ENCODE measurements at regions not wholly inside any gene's neighbourhood (a gene's known extent, or its start where the extent isn't known, plus 50 kb on each side); places are given as distances from the start of the nearest gene placed in this dataset.

- H3K27ac Mint-ChIP-seq, result no peak overlapping the region
- H3K9me3 Mint-ChIP-seq, result no peaks in the 10 kb centered on the region
- no peak overlapping the region for H3K4me3 Mint-ChIP-seq
- no peaks in the 10 kb centered on the region for H3K36me3 Mint-ChIP-seq
- peaks cover 2% of the 10 kb centered on the region for H3K27me3 Mint-ChIP-seq
- TF ChIP-seq, protein P1, sequence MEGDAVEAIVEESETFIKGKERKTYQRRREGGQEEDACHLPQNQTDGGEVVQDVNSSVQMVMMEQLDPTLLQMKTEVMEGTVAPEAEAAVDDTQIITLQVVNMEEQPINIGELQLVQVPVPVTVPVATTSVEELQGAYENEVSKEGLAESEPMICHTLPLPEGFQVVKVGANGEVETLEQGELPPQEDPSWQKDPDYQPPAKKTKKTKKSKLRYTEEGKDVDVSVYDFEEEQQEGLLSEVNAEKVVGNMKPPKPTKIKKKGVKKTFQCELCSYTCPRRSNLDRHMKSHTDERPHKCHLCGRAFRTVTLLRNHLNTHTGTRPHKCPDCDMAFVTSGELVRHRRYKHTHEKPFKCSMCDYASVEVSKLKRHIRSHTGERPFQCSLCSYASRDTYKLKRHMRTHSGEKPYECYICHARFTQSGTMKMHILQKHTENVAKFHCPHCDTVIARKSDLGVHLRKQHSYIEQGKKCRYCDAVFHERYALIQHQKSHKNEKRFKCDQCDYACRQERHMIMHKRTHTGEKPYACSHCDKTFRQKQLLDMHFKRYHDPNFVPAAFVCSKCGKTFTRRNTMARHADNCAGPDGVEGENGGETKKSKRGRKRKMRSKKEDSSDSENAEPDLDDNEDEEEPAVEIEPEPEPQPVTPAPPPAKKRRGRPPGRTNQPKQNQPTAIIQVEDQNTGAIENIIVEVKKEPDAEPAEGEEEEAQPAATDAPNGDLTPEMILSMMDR (conservative IDR thresholded peaks at IDR 0.05), result no peak
- DNase-seq (ENCODE audit: extremely low spot score, unreplicated experiment), result no peak
- H3K4me1 Mint-ChIP-seq (ENCODE audit: unreplicated experiment), result peaks cover 14% of the 10 kb centered on the region
These were observed 313.0 kb upstream of the MYT1L start for GRCh38 chr2:2644040-2644439.

DNA sequence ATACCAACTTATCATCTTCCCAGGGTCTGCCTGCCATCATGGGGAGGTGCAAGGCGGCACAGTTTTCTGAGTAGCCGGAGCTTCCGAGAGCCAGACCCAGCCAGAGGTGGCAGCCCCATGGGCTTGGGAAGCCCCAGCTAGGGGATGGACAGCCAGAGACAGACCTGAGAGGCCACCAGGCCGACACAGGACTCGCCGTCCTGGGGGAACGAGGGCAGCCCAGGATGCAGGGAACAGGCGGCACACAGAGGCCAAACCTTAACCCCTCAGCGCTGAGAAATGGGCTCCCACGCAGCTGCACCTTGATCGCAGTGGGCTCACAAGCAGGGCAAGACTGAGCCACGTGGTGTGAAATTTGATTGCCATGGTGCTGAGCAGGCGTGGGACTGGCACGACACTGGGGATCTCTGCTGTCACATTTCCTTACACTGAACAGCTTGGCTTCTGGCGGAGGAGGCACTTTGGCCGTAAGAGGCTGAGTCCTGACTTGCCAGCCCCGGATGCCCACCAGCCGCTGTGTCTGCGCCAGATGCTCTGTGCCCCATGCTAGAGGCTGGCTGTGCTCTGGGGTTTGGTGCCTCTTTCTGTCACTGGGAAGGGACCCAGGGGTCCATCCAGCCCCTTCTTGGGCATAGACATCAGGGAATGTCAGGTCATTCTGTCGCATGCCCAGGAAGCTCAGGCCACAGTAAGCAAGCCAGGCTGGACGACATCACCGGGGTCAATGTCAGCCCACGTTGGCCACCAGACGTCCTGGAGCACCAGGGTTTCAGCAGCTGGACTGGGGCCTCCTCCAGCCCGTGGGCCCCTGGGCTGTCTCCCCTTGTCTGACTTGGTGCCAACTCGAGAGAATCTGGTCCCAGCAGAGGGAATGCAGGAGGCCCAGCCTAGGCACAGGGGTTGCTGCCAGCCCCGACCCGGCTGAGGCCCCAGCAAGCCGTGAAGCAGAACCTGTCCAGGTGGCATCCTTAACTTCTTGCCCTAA, 312.1 kb upstream of the MYT1L start:
- Mint-ChIP-seq H3K36me3 (no peaks in the 10 kb centered on the region), H3K27ac (no peak overlapping the region), H3K27me3 (peaks cover 4% of the 10 kb centered on the region), H3K9me3 (no peaks in the 10 kb centered on the region), H3K4me3 (no peak overlapping the region), H3K4me1 (ENCODE audit: unreplicated experiment) (peaks cover 17% of the 10 kb centered on the region)
- TF ChIP-seq, protein P1 (conservative IDR thresholded peaks at IDR 0.05), result no peak
- no peak for DNase-seq (ENCODE audit: extremely low spot score, unreplicated experiment)

- DNase-seq (ENCODE audit: extremely low spot score, unreplicated experiment), result no peak
- H3K36me3 Mint-ChIP-seq, result no peaks in the 10 kb centered on the region
- H3K27ac Mint-ChIP-seq, result no peak overlapping the region
- no peaks in the 10 kb centered on the region for H3K9me3 Mint-ChIP-seq
- TF ChIP-seq, protein P1 (conservative IDR thresholded peaks at IDR 0.05), result no peak
- H3K27me3 Mint-ChIP-seq, result peaks cover 4% of the 10 kb centered on the region
- H3K4me3 Mint-ChIP-seq, result no peak overlapping the region
- peaks cover 14% of the 10 kb centered on the region for H3K4me1 Mint-ChIP-seq (ENCODE audit: unreplicated experiment)
These were observed 310.7 kb upstream of the MYT1L start for GRCh38 chr2:2641541-2642410.

GRCh38 chr2:2640818-2641217, 309.7 kb upstream of the MYT1L start:
- Mint-ChIP-seq H3K27ac (no peak overlapping the region), H3K4me3 (no peak overlapping the region), H3K36me3 (no peaks in the 10 kb centered on the region), H3K9me3 (no peaks in the 10 kb centered on the region), H3K4me1 (ENCODE audit: unreplicated experiment) (peaks cover 6% of the 10 kb centered on the region), H3K27me3 (peaks cover 4% of the 10 kb centered on the region)
- DNase-seq (ENCODE audit: extremely low spot score, unreplicated experiment), result no peak
- TF ChIP-seq, protein P1 (conservative IDR thresholded peaks at IDR 0.05), result no peak

- Mint-ChIP-seq H3K36me3 (no peaks in the 10 kb centered on the region), H3K9me3 (no peaks in the 10 kb centered on the region), H3K4me1 (ENCODE audit: unreplicated experiment) (peaks cover 6% of the 10 kb centered on the region), H3K27me3 (peaks cover 4% of the 10 kb centered on the region), H3K4me3 (no peak overlapping the region), H3K27ac (no peak overlapping the region)
- DNase-seq (ENCODE audit: extremely low spot score, unreplicated experiment), result no peak
- TF ChIP-seq, protein P1 (conservative IDR thresholded peaks at IDR 0.05), result no peak
These were observed 309.3 kb upstream of the MYT1L start for GRCh38 chr2:2640371-2640770.
